ENCODE measurements at regions not wholly inside any gene's neighbourhood (a gene's known extent, or its start where the extent isn't known, plus 50 kb on each side); places are given as distances from the start of the nearest gene placed in this dataset.

DNA sequence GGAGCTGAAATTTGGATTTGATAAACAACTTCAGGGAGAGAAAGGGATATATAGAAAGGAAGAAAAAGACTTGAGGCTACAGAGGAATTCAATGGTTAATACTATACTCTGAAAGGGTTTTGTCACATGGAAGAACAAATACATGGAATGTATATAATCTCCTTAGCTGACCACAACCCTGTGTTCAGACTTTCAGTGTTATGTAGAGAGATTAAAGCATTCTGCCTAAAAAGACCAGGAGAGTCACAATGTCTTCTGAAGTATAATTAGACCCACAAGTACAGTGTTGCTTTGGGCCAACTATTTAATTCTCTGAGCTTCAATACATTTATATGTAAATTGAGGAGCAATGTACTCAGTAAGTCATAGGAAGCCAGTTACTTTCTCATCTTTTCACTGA lies 123.8 kb upstream of the FSHR start (continued):
- TF ChIP-seq, protein P1, sequence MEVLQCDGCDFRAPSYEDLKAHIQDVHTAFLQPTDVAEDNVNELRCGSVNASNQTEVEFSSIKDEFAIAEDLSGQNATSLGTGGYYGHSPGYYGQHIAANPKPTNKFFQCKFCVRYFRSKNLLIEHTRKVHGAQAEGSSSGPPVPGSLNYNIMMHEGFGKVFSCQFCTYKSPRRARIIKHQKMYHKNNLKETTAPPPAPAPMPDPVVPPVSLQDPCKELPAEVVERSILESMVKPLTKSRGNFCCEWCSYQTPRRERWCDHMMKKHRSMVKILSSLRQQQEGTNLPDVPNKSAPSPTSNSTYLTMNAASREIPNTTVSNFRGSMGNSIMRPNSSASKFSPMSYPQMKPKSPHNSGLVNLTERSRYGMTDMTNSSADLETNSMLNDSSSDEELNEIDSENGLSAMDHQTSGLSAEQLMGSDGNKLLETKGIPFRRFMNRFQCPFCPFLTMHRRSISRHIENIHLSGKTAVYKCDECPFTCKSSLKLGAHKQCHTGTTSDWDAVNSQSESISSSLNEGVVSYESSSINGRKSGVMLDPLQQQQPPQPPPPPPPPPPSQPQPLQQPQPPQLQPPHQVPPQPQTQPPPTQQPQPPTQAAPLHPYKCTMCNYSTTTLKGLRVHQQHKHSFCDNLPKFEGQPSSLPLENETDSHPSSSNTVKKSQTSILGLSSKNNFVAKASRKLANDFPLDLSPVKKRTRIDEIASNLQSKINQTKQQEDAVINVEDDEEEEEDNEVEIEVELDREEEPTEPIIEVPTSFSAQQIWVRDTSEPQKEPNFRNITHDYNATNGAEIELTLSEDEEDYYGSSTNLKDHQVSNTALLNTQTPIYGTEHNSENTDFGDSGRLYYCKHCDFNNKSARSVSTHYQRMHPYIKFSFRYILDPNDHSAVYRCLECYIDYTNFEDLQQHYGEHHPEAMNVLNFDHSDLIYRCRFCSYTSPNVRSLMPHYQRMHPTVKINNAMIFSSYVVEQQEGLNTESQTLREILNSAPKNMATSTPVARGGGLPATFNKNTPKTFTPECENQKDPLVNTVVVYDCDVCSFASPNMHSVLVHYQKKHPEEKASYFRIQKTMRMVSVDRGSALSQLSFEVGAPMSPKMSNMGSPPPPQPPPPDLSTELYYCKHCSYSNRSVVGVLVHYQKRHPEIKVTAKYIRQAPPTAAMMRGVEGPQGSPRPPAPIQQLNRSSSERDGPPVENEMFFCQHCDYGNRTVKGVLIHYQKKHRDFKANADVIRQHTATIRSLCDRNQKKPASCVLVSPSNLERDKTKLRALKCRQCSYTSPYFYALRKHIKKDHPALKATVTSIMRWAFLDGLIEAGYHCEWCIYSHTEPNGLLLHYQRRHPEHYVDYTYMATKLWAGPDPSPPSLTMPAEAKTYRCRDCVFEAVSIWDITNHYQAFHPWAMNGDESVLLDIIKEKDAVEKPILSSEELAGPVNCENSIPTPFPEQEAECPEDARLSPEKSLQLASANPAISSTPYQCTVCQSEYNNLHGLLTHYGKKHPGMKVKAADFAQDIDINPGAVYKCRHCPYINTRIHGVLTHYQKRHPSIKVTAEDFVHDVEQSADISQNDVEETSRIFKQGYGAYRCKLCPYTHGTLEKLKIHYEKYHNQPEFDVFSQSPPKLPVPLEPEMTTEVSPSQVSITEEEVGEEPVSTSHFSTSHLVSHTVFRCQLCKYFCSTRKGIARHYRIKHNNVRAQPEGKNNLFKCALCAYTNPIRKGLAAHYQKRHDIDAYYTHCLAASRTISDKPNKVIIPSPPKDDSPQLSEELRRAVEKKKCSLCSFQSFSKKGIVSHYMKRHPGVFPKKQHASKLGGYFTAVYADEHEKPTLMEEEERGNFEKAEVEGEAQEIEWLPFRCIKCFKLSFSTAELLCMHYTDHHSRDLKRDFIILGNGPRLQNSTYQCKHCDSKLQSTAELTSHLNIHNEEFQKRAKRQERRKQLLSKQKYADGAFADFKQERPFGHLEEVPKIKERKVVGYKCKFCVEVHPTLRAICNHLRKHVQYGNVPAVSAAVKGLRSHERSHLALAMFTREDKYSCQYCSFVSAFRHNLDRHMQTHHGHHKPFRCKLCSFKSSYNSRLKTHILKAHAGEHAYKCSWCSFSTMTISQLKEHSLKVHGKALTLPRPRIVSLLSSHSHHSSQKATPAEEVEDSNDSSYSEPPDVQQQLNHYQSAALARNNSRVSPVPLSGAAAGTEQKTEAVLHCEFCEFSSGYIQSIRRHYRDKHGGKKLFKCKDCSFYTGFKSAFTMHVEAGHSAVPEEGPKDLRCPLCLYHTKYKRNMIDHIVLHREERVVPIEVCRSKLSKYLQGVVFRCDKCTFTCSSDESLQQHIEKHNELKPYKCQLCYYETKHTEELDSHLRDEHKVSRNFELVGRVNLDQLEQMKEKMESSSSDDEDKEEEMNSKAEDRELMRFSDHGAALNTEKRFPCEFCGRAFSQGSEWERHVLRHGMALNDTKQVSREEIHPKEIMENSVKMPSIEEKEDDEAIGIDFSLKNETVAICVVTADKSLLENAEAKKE (CRISPR knock-in tag; IDR thresholded peaks at IDR 0.05): no peak
- TF ChIP-seq ZNF114 (CRISPR knock-in tag; IDR thresholded peaks at IDR 0.05) (no peak), EZH2phosphoT487 (IDR thresholded peaks at IDR 0.05; ENCODE audit: unreplicated experiment) (no peak), JUNB (IDR thresholded peaks at IDR 0.05; ENCODE audit: unreplicated experiment) (no peak), NANOG (IDR thresholded peaks at IDR 0.05; ENCODE audit: borderline replicate concordance) (no peak)
- TF ChIP-seq, protein P2, sequence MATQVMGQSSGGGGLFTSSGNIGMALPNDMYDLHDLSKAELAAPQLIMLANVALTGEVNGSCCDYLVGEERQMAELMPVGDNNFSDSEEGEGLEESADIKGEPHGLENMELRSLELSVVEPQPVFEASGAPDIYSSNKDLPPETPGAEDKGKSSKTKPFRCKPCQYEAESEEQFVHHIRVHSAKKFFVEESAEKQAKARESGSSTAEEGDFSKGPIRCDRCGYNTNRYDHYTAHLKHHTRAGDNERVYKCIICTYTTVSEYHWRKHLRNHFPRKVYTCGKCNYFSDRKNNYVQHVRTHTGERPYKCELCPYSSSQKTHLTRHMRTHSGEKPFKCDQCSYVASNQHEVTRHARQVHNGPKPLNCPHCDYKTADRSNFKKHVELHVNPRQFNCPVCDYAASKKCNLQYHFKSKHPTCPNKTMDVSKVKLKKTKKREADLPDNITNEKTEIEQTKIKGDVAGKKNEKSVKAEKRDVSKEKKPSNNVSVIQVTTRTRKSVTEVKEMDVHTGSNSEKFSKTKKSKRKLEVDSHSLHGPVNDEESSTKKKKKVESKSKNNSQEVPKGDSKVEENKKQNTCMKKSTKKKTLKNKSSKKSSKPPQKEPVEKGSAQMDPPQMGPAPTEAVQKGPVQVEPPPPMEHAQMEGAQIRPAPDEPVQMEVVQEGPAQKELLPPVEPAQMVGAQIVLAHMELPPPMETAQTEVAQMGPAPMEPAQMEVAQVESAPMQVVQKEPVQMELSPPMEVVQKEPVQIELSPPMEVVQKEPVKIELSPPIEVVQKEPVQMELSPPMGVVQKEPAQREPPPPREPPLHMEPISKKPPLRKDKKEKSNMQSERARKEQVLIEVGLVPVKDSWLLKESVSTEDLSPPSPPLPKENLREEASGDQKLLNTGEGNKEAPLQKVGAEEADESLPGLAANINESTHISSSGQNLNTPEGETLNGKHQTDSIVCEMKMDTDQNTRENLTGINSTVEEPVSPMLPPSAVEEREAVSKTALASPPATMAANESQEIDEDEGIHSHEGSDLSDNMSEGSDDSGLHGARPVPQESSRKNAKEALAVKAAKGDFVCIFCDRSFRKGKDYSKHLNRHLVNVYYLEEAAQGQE (IDR thresholded peaks at IDR 0.05; ENCODE audit: unreplicated experiment): no peak
- TF ChIP-seq, protein P3, sequence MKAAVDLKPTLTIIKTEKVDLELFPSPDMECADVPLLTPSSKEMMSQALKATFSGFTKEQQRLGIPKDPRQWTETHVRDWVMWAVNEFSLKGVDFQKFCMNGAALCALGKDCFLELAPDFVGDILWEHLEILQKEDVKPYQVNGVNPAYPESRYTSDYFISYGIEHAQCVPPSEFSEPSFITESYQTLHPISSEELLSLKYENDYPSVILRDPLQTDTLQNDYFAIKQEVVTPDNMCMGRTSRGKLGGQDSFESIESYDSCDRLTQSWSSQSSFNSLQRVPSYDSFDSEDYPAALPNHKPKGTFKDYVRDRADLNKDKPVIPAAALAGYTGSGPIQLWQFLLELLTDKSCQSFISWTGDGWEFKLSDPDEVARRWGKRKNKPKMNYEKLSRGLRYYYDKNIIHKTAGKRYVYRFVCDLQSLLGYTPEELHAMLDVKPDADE (IDR thresholded peaks at IDR 0.05): no peak

All from GM23338 (cell line).